GM18498 (cell line): ENCODE measurements at regions not wholly inside any gene's neighbourhood (a gene's known extent, or its start where the extent isn't known, plus 50 kb on each side); places are given as distances from the start of the nearest gene placed in this dataset.
"Not testable (repeated sequence)": the region's sequence is repeated elsewhere in the genome, so short reads cannot be mapped to it uniquely, and the experiment has no call there.

Experiments
- ATAC-seq: cut with Tn5 transposase; IDR thresholded peaks from one replicate; pipeline ENCODE4 v1.9.1; 2021; ENCODE audit warnings: mild to moderate bottlenecking, moderate library complexity; ENCODE audit not compliant: unreplicated experiment

GRCh38 chr18:52131845-52132244 lies 208.2 kb upstream of the DCC start:
- no peak for ATAC-seq

- no peak for ATAC-seq
These were observed 203.5 kb upstream of the DCC start for GRCh38 chr18:52136532-52136931.

- no peak for ATAC-seq
These were observed 199.0 kb upstream of the DCC start for GRCh38 chr18:52140986-52141385.

GRCh38 chr18:52150050-52150449 lies 189.9 kb upstream of the DCC start:
- ATAC-seq, result no peak

- no peak for ATAC-seq
These were observed 188.0 kb upstream of the DCC start for GRCh38 chr18:52152036-52152435.

GRCh38 chr18:52156166-52156565 lies 183.8 kb upstream of the DCC start:
- ATAC-seq, result no peak

GRCh38 chr18:52160636-52161035 lies 179.4 kb upstream of the DCC start:
- ATAC-seq, result no peak

GRCh38 chr18:52163478-52163877 lies 176.5 kb upstream of the DCC start:
- ATAC-seq, result no peak

- ATAC-seq, result not testable (repeated sequence)
These were observed 171.9 kb upstream of the DCC start for GRCh38 chr18:52168131-52168530.

GRCh38 chr18:52174220-52174619 lies 165.8 kb upstream of the DCC start:
- no peak for ATAC-seq

GRCh38 chr18:52175406-52175805 lies 164.6 kb upstream of the DCC start:
- ATAC-seq, result no peak

GRCh38 chr18:52183107-52183506 lies 156.9 kb upstream of the DCC start:
- ATAC-seq, result no peak

GRCh38 chr18:52190195-52190594 lies 149.8 kb upstream of the DCC start:
- no peak for ATAC-seq

GRCh38 chr18:52190631-52191030 lies 149.4 kb upstream of the DCC start:
- ATAC-seq, result no peak

- ATAC-seq, result no peak
These were observed 139.6 kb upstream of the DCC start for GRCh38 chr18:52200406-52200805.

GRCh38 chr18:52200921-52201663 lies 138.9 kb upstream of the DCC start:
- ATAC-seq, result no peak

GRCh38 chr18:52208646-52209045 lies 131.4 kb upstream of the DCC start:
- ATAC-seq, result no peak

GRCh38 chr18:52216109-52216508 lies 123.9 kb upstream of the DCC start:
- ATAC-seq, result no peak

- no peak for ATAC-seq
These were observed 123.3 kb upstream of the DCC start for GRCh38 chr18:52216666-52217065.

- ATAC-seq, result no peak
These were observed 120.9 kb upstream of the DCC start for GRCh38 chr18:52219102-52219501.

GRCh38 chr18:52220062-52220591 lies 119.9 kb upstream of the DCC start:
- no peak for ATAC-seq

GRCh38 chr18:52222211-52222610 lies 117.8 kb upstream of the DCC start:
- ATAC-seq, result no peak

- no peak for ATAC-seq
These were observed 112.5 kb upstream of the DCC start for GRCh38 chr18:52227536-52227935.
